ENCODE measurements at regions not wholly inside any gene's neighbourhood (a gene's known extent, or its start where the extent isn't known, plus 50 kb on each side); places are given as distances from the start of the nearest gene placed in this dataset.
"Not testable (repeated sequence)": the region's sequence is repeated elsewhere in the genome, so short reads cannot be mapped to it uniquely, and the experiment has no call there.

GRCh38 chr2:11899264-11899818 lies 152.9 kb downstream of the LPIN1 start:
- peak; percentile 94 for FAIRE-seq
- H3K4me1 ChIP-seq (ENCODE audit: control insufficient read depth, extremely low read depth, insufficient read depth, low read length): peaks cover 4% of the 10 kb centered on the region
- DNase-seq (ENCODE audit: low read depth, low spot score): peak; percentile 2

DNA sequence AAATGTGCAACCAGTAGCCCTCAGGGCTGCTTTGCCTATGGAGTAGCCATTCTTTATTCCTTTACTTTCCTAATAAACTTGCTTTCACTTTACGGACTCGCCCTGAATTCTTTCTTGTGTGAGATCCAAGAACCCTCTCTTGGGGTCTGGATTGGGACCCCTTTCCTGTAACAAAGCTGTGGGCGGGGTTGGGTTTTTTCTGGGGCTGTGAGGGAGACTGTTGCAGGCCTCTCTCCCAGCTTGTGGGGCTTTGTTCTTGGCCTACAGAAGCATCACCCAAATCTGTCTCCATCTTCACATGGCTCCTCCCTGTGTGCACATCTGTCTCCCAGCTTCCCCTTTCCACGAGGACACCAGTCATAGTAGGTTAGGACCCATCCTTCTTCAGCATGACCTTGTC lies 154.5 kb downstream of the LPIN1 start:
- H3K9ac ChIP-seq (ENCODE audit: control insufficient read depth, extremely low read depth, insufficient read depth, low read length); dilution Hi-C loops (cut with MboI; ENCODE audit: extremely low pct_ligation_motif_present, low sequenced_read_pairs); H3K36me3 ChIP-seq (ENCODE audit: control insufficient read depth in 2 of 2, extremely low read depth in 1 of 2, insufficient read depth in 2 of 2, low read length in 2 of 2): not testable (repeated sequence)

More at GRCh38 chr2:11899264-11899818, 152.9 kb downstream of the LPIN1 start:
- H3K36me3 ChIP-seq (ENCODE audit: control insufficient read depth in 2 of 2, extremely low read depth in 1 of 2, insufficient read depth in 2 of 2, low read length in 2 of 2): no peaks in the 10 kb centered on the region
- no peaks in the 10 kb centered on the region for H3K9me3 ChIP-seq (ENCODE audit: control insufficient read depth, low read depth, low read length)
- dilution Hi-C loops (cut with MboI; ENCODE audit: extremely low pct_ligation_motif_present, low sequenced_read_pairs): no loop called here
- no peaks in the 10 kb centered on the region for H3K79me2 ChIP-seq (ENCODE audit: control insufficient read depth, insufficient read depth, low read length)
- no peak for TF ChIP-seq EZH2 (IDR thresholded peaks at IDR 0.05; ENCODE audit: low read length)
- TF ChIP-seq, protein P1, sequence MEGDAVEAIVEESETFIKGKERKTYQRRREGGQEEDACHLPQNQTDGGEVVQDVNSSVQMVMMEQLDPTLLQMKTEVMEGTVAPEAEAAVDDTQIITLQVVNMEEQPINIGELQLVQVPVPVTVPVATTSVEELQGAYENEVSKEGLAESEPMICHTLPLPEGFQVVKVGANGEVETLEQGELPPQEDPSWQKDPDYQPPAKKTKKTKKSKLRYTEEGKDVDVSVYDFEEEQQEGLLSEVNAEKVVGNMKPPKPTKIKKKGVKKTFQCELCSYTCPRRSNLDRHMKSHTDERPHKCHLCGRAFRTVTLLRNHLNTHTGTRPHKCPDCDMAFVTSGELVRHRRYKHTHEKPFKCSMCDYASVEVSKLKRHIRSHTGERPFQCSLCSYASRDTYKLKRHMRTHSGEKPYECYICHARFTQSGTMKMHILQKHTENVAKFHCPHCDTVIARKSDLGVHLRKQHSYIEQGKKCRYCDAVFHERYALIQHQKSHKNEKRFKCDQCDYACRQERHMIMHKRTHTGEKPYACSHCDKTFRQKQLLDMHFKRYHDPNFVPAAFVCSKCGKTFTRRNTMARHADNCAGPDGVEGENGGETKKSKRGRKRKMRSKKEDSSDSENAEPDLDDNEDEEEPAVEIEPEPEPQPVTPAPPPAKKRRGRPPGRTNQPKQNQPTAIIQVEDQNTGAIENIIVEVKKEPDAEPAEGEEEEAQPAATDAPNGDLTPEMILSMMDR (optimal IDR thresholded peaks at IDR 0.05 in 1 of 3, IDR thresholded peaks at IDR 0.05 in 1 of 3, conservative IDR thresholded peaks at IDR 0.05 in 1 of 3; ENCODE audit: extremely low read depth in 1 of 3, insufficient read depth in 2 of 3, low read length in 3 of 3): no peak
- H2AFZ ChIP-seq (ENCODE audit: control insufficient read depth, low read length): no peak overlapping the region
- no peak overlapping the region for H3K4me2 ChIP-seq (ENCODE audit: control insufficient read depth, extremely low read depth, insufficient read depth, low read depth, low read length)
- H3K4me3 ChIP-seq (ENCODE audit: control insufficient read depth in 2 of 3, extremely low read depth in 1 of 3, insufficient read depth in 2 of 3, low read depth in 1 of 3, low read length in 3 of 3): no peak overlapping the region
- H3K27me3 ChIP-seq (ENCODE audit: control insufficient read depth, extremely low read depth, insufficient read depth, low read length): no peaks in the 10 kb centered on the region
- no peak overlapping the region for H3K9ac ChIP-seq (ENCODE audit: control insufficient read depth, extremely low read depth, insufficient read depth, low read length)
- no peaks in the 10 kb centered on the region for H4K20me1 ChIP-seq (ENCODE audit: control insufficient read depth, extremely low read depth, insufficient read depth, low read length)
- no peaks in the 10 kb centered on the region for H3K9me1 ChIP-seq (ENCODE audit: control insufficient read depth, extremely low read depth, insufficient read depth, low read length)
- H3K27ac ChIP-seq (ENCODE audit: control insufficient read depth, insufficient read depth, low read length): no peak overlapping the region

More for the DNA sequence above, 154.5 kb downstream of the LPIN1 start:
- H3K4me1 ChIP-seq (ENCODE audit: control insufficient read depth, extremely low read depth, insufficient read depth, low read length); H4K20me1 ChIP-seq (ENCODE audit: control insufficient read depth, extremely low read depth, insufficient read depth, low read length); H3K79me2 ChIP-seq (ENCODE audit: control insufficient read depth, insufficient read depth, low read length); FAIRE-seq; H3K9me3 ChIP-seq (ENCODE audit: control insufficient read depth, low read depth, low read length); H3K27ac ChIP-seq (ENCODE audit: control insufficient read depth, insufficient read depth, low read length); H2AFZ ChIP-seq (ENCODE audit: control insufficient read depth, low read length); H3K9me1 ChIP-seq (ENCODE audit: control insufficient read depth, extremely low read depth, insufficient read depth, low read length); H3K4me3 ChIP-seq (ENCODE audit: control insufficient read depth in 2 of 3, extremely low read depth in 1 of 3, insufficient read depth in 2 of 3, low read depth in 1 of 3, low read length in 3 of 3); DNase-seq (ENCODE audit: low read depth, low spot score); H3K4me2 ChIP-seq (ENCODE audit: control insufficient read depth, extremely low read depth, insufficient read depth, low read depth, low read length); H3K27me3 ChIP-seq (ENCODE audit: control insufficient read depth, extremely low read depth, insufficient read depth, low read length): not testable (repeated sequence)
